ENCODE measurements at regions not wholly inside any gene's neighbourhood (a gene's known extent, or its start where the extent isn't known, plus 50 kb on each side); places are given as distances from the start of the nearest gene placed in this dataset.

GRCh38 chr9:3007326-3007725 lies 163.4 kb upstream of the PUM3 start:
- DNase-seq = no peak
- in situ Hi-C loops (cut with HindIII; ENCODE audit: low pct_ligation_motif_present, low pct_unique_long_range_greater_than_20kb, low sequenced_read_pairs) = no loop called here

DNA sequence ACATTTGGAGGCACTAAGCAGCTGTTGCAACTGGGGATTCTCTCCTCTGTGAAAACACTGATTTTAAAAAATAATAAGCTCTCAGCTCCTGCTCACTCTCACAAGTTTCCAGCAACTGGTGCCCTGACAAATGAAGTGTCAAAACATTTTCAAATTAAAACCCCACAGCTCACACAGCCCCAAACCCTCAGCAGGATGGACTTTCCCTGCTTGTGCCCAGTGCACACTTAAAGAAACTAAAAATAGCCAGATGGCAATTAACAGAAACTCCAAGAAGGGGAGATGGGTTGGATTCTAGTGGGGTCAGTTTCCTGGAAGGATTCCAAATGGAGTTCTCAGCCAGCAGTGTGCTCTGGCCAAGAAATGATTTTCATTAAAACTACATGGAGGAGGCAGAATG lies 163.0 kb upstream of the PUM3 start:
- in situ Hi-C loops (cut with HindIII; ENCODE audit: low pct_ligation_motif_present, low pct_unique_long_range_greater_than_20kb, low sequenced_read_pairs) = no loop called here

DNA sequence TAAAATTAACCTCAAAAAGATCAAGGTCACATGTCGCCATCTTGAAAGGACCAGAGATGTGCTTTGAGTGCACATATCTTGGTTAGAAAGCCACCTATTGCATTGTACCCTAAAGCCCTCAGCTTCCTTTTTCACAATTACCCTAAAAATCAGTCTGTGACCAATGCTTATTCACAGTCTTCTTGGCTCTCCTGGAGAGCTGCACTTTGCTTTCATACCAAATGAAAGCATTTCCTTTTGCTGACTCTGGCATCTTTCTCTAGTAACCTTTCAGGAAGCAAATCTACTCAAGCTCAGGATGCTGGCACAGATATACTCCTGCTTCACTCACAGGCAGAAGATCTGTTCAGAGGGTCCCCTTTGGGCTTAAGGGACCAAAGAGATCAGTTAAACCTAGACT lies 160.7 kb upstream of the PUM3 start:
- in situ Hi-C loops (cut with HindIII; ENCODE audit: low pct_ligation_motif_present, low pct_unique_long_range_greater_than_20kb, low sequenced_read_pairs) = no loop called here

More for the DNA sequence above, 163.0 kb upstream of the PUM3 start:
- no peak for DNase-seq

GRCh38 chr9:3001311-3001710 lies 157.4 kb upstream of the PUM3 start:
- DNase-seq = no peak
- in situ Hi-C loops (cut with HindIII; ENCODE audit: low pct_ligation_motif_present, low pct_unique_long_range_greater_than_20kb, low sequenced_read_pairs) = no loop called here

More for the DNA sequence above, 160.7 kb upstream of the PUM3 start:
- DNase-seq = no peak

GRCh38 chr9:2992427-2992826 lies 148.5 kb upstream of the PUM3 start:
- in situ Hi-C loops (cut with HindIII; ENCODE audit: low pct_ligation_motif_present, low pct_unique_long_range_greater_than_20kb, low sequenced_read_pairs) = no loop called here
- no peak for DNase-seq

DNA sequence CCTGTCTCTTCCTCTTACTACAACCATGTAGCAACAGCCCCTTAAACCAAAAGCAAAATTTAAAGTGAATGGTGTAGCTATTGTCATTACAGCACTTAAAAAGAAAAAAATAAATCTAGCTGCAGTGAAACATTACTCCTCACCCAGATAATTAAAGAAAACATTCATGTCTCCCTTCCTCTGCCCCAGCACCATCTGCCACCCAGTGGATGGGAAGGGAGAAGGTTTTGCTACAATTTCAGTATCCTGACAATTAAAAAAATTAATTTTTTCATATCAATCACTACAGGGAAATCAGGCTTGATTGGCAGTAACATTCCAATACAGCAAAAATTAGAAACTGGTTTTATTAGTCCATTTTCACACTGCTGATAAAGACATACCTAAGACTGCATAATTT lies 147.4 kb upstream of the PUM3 start:
- in situ Hi-C loops (cut with HindIII; ENCODE audit: low pct_ligation_motif_present, low pct_unique_long_range_greater_than_20kb, low sequenced_read_pairs) = no loop called here
- no peak for DNase-seq

DNA sequence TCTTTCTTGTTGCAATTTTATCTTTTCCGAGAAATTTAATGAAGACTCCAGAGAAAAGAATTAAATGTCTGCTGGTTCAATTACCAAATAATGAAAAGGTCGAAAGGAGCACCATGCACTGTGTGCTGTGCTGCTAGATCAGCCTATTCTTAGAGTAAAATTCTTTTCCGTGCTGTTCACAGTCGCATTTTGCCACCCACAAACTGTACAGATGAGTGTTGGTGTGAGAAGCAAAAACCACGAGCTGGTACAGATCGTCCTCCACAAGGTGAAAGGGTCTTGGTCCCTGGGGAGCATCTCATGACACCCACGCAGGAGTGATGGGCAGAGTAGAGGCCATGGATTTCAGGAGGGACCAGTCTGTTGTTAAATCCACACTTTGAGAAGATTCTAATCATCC lies 143.8 kb upstream of the PUM3 start:
- no peak for DNase-seq
- in situ Hi-C loops (cut with HindIII; ENCODE audit: low pct_ligation_motif_present, low pct_unique_long_range_greater_than_20kb, low sequenced_read_pairs) = no loop called here

- DNase-seq = no peak
- in situ Hi-C loops (cut with HindIII; ENCODE audit: low pct_ligation_motif_present, low pct_unique_long_range_greater_than_20kb, low sequenced_read_pairs) = no loop called here
These were observed 141.4 kb upstream of the PUM3 start for GRCh38 chr9:2985343-2985742.

GRCh38 chr9:2984491-2984890 lies 140.6 kb upstream of the PUM3 start:
- in situ Hi-C loops (cut with HindIII; ENCODE audit: low pct_ligation_motif_present, low pct_unique_long_range_greater_than_20kb, low sequenced_read_pairs) = no loop called here
- no peak for DNase-seq

- no peak for DNase-seq
- in situ Hi-C loops (cut with HindIII; ENCODE audit: low pct_ligation_motif_present, low pct_unique_long_range_greater_than_20kb, low sequenced_read_pairs) = no loop called here
These were observed 136.2 kb upstream of the PUM3 start for GRCh38 chr9:2979957-2980610.

- DNase-seq = no peak
- in situ Hi-C loops (cut with HindIII; ENCODE audit: low pct_ligation_motif_present, low pct_unique_long_range_greater_than_20kb, low sequenced_read_pairs) = no loop called here
These were observed 128.6 kb upstream of the PUM3 start for GRCh38 chr9:2972475-2972874.

- in situ Hi-C loops (cut with HindIII; ENCODE audit: low pct_ligation_motif_present, low pct_unique_long_range_greater_than_20kb, low sequenced_read_pairs) = no loop called here
- no peak for DNase-seq
These were observed 127.0 kb upstream of the PUM3 start for GRCh38 chr9:2970864-2971263.

DNA sequence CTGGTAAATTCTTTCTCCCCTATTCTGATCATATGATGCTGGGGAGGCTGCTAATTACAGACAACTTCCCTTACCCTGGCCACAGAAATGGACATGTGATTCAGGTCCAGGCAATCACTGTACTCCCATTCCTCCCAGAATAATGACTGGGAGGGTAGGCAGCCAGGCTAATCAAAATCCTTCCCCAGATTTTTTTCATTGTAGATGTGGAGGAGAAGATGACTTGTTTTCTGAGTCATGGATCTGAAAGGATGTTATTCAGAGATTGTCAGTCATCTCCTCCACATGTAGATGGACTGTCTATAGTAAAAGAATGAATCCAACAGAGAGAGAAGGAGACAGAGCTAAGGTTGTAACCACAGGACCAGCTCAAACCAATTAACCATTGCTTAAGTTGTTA lies 123.9 kb upstream of the PUM3 start:
- in situ Hi-C loops (cut with HindIII; ENCODE audit: low pct_ligation_motif_present, low pct_unique_long_range_greater_than_20kb, low sequenced_read_pairs) = no loop called here
- no peak for DNase-seq

DNA sequence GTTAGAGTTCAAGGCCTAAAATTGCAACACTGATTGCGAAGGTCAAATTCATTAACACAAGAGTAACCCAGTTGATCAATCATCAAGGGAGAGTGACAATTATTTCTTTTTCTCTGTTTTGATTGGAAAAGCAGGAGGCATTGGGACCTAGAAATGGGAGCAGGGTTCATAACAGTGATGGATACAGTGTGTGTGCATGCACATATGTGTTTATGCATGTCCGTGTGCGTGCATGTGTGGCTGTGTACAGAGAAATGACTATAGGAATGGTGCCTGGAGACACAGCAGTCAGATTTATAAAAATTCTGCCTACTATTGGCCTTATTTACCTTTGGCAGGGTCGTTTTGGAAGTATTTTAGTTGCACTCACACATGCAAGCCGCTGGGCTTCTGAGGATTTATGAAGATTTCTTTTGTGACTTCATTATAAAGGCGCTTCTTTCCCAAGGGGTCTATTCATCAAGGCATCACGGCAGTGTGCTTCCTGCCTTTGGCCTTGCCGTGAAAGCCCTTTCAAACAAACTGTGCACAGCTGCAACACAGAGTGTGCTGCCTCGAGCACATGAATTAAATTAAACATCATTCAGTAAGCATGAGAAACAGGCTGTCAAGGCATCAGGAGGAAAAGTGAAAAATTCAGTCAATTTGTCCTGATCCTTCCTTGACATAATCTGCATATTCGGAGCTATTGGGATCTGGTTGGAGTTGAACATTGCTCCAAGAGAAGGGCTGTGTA lies 122.8 kb upstream of the PUM3 start:
- in situ Hi-C loops (cut with HindIII; ENCODE audit: low pct_ligation_motif_present, low pct_unique_long_range_greater_than_20kb, low sequenced_read_pairs) = no loop called here
- no peak for DNase-seq

DNA sequence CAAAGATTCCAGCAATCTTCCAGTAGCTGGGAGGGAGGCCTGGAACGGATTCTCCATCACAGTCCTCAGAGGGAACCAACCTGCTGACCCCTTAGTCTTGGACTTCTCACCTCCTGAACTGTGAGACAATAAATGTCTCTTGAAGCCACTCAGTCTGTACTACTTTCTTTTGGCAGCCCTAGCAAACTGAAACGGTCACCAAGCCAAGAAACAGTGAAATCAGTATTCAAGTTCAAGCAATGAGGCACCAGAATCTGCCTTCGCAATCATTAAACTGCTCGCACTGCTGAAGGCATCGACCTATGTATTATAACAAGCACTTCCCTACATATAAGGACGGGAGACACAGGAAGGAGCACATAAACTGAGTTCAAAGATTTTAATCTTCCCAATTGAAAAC lies 120.6 kb upstream of the PUM3 start:
- in situ Hi-C loops (cut with HindIII; ENCODE audit: low pct_ligation_motif_present, low pct_unique_long_range_greater_than_20kb, low sequenced_read_pairs) = no loop called here
- no peak for DNase-seq

GRCh38 chr9:2963307-2963706 lies 119.4 kb upstream of the PUM3 start:
- DNase-seq = no peak
- in situ Hi-C loops (cut with HindIII; ENCODE audit: low pct_ligation_motif_present, low pct_unique_long_range_greater_than_20kb, low sequenced_read_pairs) = no loop called here

- DNase-seq = no peak
- in situ Hi-C loops (cut with HindIII; ENCODE audit: low pct_ligation_motif_present, low pct_unique_long_range_greater_than_20kb, low sequenced_read_pairs) = no loop called here
These were observed 118.7 kb upstream of the PUM3 start for GRCh38 chr9:2962471-2963172.

DNA sequence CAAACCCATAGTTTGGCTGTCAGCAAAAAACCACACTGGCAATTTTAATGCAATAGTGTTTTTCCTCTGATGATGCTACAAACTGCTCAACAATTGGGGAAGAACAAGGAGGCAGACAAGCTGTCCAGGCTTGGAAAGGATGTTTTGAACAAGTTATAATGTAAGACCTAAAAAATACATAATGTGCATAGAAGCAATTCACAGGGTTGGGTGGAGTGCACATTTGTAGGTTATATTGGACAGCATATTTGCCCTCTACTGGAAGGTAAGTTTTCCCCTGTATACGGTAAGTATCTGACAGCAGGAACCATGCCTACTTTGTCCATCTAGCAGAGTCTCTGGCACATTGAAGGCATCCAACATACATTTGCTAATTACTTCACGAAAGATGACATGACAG lies 114.3 kb upstream of the PUM3 start:
- in situ Hi-C loops (cut with HindIII; ENCODE audit: low pct_ligation_motif_present, low pct_unique_long_range_greater_than_20kb, low sequenced_read_pairs) = no loop called here
- no peak for DNase-seq

- in situ Hi-C loops (cut with HindIII; ENCODE audit: low pct_ligation_motif_present, low pct_unique_long_range_greater_than_20kb, low sequenced_read_pairs) = no loop called here
- DNase-seq = no peak
These were observed 113.8 kb upstream of the PUM3 start for GRCh38 chr9:2957656-2958200.

DNA sequence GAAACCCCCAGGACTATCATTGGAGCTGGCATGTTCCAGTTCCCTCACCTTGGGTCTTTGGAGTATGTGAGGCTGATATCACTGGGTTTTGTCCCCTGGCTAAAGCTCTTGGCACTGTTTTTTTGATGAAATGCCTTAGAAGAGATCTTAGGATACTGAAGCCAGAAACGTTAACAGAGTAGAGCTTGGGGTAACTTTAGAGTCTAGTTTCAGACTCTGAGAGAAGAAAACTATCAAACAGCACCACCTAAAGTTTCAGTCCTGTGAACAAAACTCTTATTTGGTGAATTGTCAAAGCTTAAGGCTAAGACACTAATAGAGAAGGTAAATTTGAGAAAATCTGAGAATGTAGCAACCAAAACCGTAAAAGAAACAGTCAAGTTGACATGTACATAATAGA lies 111.7 kb upstream of the PUM3 start:
- in situ Hi-C loops (cut with HindIII; ENCODE audit: low pct_ligation_motif_present, low pct_unique_long_range_greater_than_20kb, low sequenced_read_pairs) = no loop called here
- DNase-seq = no peak

All from ACHN (cell line).